ENCODE measurements at regions not wholly inside any gene's neighbourhood (a gene's known extent, or its start where the extent isn't known, plus 50 kb on each side); places are given as distances from the start of the nearest gene placed in this dataset.

DNA sequence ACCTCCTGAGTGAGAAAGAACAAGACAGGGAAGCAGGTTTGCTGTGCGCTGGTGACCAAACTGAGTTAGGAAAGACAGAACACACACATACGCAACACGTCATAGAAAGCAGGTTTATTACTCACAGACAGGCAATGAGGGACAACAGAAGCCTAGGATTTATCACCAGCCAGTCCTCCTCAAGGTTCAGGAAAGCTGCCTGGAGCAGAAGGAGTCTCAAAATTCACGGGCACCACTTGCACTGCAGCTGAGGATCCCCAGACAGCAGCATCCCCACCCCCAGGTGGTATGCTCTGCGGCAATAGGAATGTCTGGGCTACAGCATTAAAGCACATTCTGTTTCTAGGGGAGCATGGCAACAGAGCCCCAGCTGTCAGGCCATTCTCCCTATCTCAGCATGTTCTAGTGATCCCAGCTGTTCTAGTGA is 284.4 kb upstream of the RGPD4 start:
- Histone ChIP-seq H3K27ac (no peak overlapping the region), H3K4me3 (no peak overlapping the region)
- DNase-seq (ENCODE audit: low spot score), result no peak

GRCh38 chr2:107543793-107544192 is 282.9 kb upstream of the RGPD4 start:
- DNase-seq (ENCODE audit: low spot score), result no peak
- H3K27ac ChIP-seq, result no peak overlapping the region
- TF ChIP-seq, protein P1, sequence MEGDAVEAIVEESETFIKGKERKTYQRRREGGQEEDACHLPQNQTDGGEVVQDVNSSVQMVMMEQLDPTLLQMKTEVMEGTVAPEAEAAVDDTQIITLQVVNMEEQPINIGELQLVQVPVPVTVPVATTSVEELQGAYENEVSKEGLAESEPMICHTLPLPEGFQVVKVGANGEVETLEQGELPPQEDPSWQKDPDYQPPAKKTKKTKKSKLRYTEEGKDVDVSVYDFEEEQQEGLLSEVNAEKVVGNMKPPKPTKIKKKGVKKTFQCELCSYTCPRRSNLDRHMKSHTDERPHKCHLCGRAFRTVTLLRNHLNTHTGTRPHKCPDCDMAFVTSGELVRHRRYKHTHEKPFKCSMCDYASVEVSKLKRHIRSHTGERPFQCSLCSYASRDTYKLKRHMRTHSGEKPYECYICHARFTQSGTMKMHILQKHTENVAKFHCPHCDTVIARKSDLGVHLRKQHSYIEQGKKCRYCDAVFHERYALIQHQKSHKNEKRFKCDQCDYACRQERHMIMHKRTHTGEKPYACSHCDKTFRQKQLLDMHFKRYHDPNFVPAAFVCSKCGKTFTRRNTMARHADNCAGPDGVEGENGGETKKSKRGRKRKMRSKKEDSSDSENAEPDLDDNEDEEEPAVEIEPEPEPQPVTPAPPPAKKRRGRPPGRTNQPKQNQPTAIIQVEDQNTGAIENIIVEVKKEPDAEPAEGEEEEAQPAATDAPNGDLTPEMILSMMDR (IDR thresholded peaks at IDR 0.05), result no peak
- no peak overlapping the region for H3K4me3 ChIP-seq

More for the DNA sequence above, 284.4 kb upstream of the RGPD4 start:
- TF ChIP-seq, protein P1 (IDR thresholded peaks at IDR 0.05), result no peak

- no peak for DNase-seq (ENCODE audit: low spot score)
- TF ChIP-seq, protein P1 (IDR thresholded peaks at IDR 0.05), result no peak
- Histone ChIP-seq H3K4me3 (no peak overlapping the region), H3K27ac (no peak overlapping the region)
Observed at GRCh38 chr2:107545066-107545465, 281.6 kb upstream of the RGPD4 start.

DNA sequence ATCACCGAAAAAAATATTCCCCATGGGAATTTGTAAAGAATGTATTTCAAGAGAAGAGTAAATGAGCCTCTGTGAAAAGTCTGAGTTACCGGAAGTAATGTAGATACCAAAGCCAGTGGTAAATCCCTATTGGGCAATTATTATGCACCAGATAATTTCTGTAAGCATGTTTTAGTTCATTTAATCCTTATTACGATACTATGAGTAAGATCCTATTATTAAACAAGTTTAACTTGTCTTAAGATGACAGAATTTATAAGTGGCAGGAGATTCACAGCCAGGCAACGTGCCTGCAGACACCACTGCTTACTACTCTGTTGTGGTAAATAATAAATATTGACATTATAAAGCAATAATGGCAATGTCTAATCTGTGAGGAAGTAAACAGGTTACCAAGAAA is 280.8 kb upstream of the RGPD4 start:
- no peak for DNase-seq (ENCODE audit: low spot score)
- TF ChIP-seq, protein P1 (IDR thresholded peaks at IDR 0.05), result no peak
- H3K27ac ChIP-seq, result no peak overlapping the region
- H3K4me3 ChIP-seq, result no peak overlapping the region

DNA sequence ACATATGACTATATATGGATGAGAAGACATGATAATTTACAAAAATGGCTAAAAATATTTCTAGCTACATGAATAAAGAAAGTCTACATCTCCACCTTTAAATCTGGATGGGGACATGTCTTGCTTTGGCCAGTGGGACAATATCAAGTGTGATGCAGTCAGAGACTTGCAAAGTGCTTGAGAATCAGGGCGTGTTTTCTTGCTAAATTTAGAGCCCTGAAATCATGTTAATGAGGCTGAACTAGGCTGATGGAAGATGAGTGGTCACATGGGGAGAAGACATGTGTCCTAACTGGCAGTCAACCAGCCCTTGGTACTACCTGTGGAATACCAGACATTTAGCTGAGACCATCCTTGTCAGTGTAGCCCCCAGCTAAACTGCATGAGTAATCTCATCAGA is 278.5 kb upstream of the RGPD4 start:
- H3K27ac ChIP-seq, result no peak overlapping the region
- DNase-seq (ENCODE audit: low spot score), result no peak
- TF ChIP-seq, protein P1 (IDR thresholded peaks at IDR 0.05), result no peak
- H3K4me3 ChIP-seq, result no peak overlapping the region

DNA sequence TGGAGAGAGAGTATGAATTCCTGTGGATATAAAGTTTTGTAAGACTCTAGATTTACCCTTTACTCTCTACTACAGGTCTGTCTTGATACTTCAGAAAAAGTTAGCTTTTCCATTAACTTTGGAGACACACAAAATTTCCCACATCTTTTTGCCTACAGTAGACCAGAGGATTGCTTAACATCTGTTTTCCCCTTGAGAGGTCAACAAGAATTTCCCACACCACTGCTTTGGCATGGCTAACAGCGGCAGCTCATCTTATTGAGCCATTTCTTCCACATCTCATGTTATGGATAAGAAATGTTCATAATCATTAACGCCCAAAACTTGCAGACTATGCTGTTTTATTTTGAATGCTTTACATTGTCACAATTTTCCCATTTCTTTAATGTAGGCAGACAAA is 273.6 kb upstream of the RGPD4 start:
- Histone ChIP-seq H3K4me3 (no peak overlapping the region), H3K27ac (no peak overlapping the region)
- TF ChIP-seq, protein P1 (IDR thresholded peaks at IDR 0.05), result no peak
- DNase-seq (ENCODE audit: low spot score), result no peak

DNA sequence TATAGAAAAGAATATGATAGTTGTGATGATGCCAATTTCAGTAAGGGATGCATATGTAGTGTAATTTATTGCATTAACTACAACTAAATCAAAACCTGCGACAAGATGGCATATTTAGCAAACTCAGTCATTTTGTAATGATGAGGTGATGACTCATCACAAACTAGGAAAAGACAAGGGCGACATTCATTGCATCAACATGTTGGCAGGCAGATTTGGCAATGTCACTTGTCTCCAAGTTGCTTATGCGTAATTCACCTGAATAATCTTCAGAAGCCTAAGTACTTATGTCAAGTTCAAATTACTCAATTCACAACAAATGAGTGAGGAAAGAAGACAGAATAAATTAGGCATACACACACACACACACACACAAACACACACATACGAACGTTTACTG is 273.2 kb upstream of the RGPD4 start:
- H3K27ac ChIP-seq, result no peak overlapping the region
- no peak overlapping the region for H3K4me3 ChIP-seq
- TF ChIP-seq, protein P1 (IDR thresholded peaks at IDR 0.05), result no peak
- DNase-seq (ENCODE audit: low spot score), result no peak
